Endothelial cell of umbilical vein (primary cell): ENCODE measurements at regions not wholly inside any gene's neighbourhood (a gene's known extent, or its start where the extent isn't known, plus 50 kb on each side); places are given as distances from the start of the nearest gene placed in this dataset.

ENCODE experiments used
- BruUV-seq: library from RNA; stranded (reverse); fragments of 400-500 nt; replicated peaks from 2 replicates; lab custom pipeline; 2021; lab: Mats Ljungman, UMichigan
- CTCF ChIA-PET: fragments of 300-600, 350-600 bp; sonication (Branson Sonifier 250); formaldehyde crosslinking; loops from one replicate; lab custom pipeline; 2021; ENCODE audit warnings: antibody characterized with exemption, inconsistent platforms; lab: Charles Lee
- POLR2A ChIA-PET: fragments of 300-600, 350-600 bp; sonication (Branson Sonifier 250); formaldehyde crosslinking; loops from one replicate; lab custom pipeline; 2021; ENCODE audit warnings: antibody characterized with exemption, inconsistent platforms; lab: Charles Lee
- DNase-seq: peaks from one replicate; pipeline ENCODE4 v3.0.0-alpha.2; 2011; ENCODE audit warnings: low read depth, low spot score
- FAIRE-seq: peaks from 2 replicates; lab custom pipeline; 2011; peaks lifted over from hg19 to GRCh38; lab: Jason Lieb, UNC
- H2AFZ ChIP-seq: 2 replicates; pipeline ENCODE4 v1.6.0; 2012; ENCODE audit warnings: low read depth, low read length, control low read depth, inconsistent platforms
- H3K27ac ChIP-seq: 2 replicates; pipeline ENCODE4 v1.5.1; 2011; ENCODE audit warnings: low read depth, mild to moderate bottlenecking, control low read depth, low read length, moderate library complexity; ENCODE audit not compliant: insufficient read depth
- H3K27me3 ChIP-seq, 2 experiments: 2 replicates each; pipeline versions ENCODE4 v1.6.0 to v1.6.1; 2011; ENCODE audit warnings: low read length in 2 of 2, mixed read lengths in 1 of 2; ENCODE audit not compliant: control insufficient read depth in 2 of 2, insufficient read depth in 2 of 2
- H3K36me3 ChIP-seq, 2 experiments: 2 replicates in 1 of 2; 3 replicates in 1 of 2; pipeline ENCODE4 v1.5.1; 2011; ENCODE audit warnings: low read length in 2 of 2, mild to moderate bottlenecking in 1 of 2, moderate library complexity in 1 of 2; ENCODE audit not compliant: control insufficient read depth in 2 of 2, insufficient read depth in 2 of 2; ENCODE audit errors: extremely low read depth in 1 of 2
- H3K4me1 ChIP-seq: 3 replicates; pipeline ENCODE4 v1.5.1; 2011; ENCODE audit warnings: mild to moderate bottlenecking, low read length; ENCODE audit not compliant: control insufficient read depth, insufficient read depth; ENCODE audit errors: extremely low read depth
- H3K4me2 ChIP-seq: 2 replicates; pipeline ENCODE4 v1.6.1; 2011; ENCODE audit warnings: low read length, control low read depth, mixed read lengths; ENCODE audit not compliant: insufficient read depth
- H3K4me3 ChIP-seq, 3 experiments: fragments of 200-600 bp in 1 of 3; sonication (generic), shearing (Covaris generic) in 1 of 3; replicated peaks in 1 of 3; 2 replicates each; pipeline ENCODE4 v1.5.1; 2011 to 2016; ENCODE audit warnings: control low read depth in 3 of 3, low read length in 3 of 3, mild to moderate bottlenecking in 2 of 3, inconsistent platforms in 1 of 3, low read depth in 1 of 3, moderate library complexity in 1 of 3; ENCODE audit not compliant: insufficient read depth in 1 of 3
- H3K79me2 ChIP-seq: 2 replicates; pipeline ENCODE4 v1.6.0; 2012; ENCODE audit warnings: low read length, inconsistent platforms; ENCODE audit not compliant: control insufficient read depth, insufficient read depth
- H3K9ac ChIP-seq: replicated peaks from 2 replicates; pipeline ENCODE3; 2011; ENCODE audit warnings: low read length, control low read depth; ENCODE audit not compliant: insufficient read depth; ENCODE audit errors: extremely low read depth
- H3K9me1 ChIP-seq: replicated peaks from 3 replicates; pipeline ENCODE4 v1.6.0; 2011; ENCODE audit warnings: mild to moderate bottlenecking, low read length; ENCODE audit not compliant: control insufficient read depth, insufficient read depth; ENCODE audit errors: extremely low read depth
- H3K9me3 ChIP-seq: replicated peaks from 2 replicates; pipeline ENCODE4 v1.5.1; 2012; ENCODE audit warnings: low read length, inconsistent platforms; ENCODE audit not compliant: control insufficient read depth, insufficient read depth
- H4K20me1 ChIP-seq: replicated peaks from 2 replicates; pipeline ENCODE3; 2011; ENCODE audit warnings: mild to moderate bottlenecking, low read length; ENCODE audit not compliant: control insufficient read depth, insufficient read depth; ENCODE audit errors: extremely low read depth
- CTCF ChIP-seq, 2 donors: IDR thresholded peaks; 1 replicate in 1 of 2; 2 replicates in 1 of 2; pipeline ENCODE4 v1.5.1; 2011; ENCODE audit warnings: low read length in 2 of 2, mild to moderate bottlenecking in 2 of 2, moderate library complexity in 2 of 2, control low read depth in 1 of 2, inconsistent platforms in 1 of 2, low read depth in 1 of 2; ENCODE audit not compliant: insufficient read depth in 1 of 2; ENCODE audit errors: extremely low read depth in 1 of 2
- EZH2 ChIP-seq: IDR thresholded peaks from 2 replicates; pipeline ENCODE4 v1.6.1; 2012; ENCODE audit warnings: borderline replicate concordance, low read depth, mild to moderate bottlenecking, moderate library complexity, low read length, inconsistent platforms; ENCODE audit not compliant: severe bottlenecking
- FOS ChIP-seq: IDR thresholded peaks from 2 replicates; pipeline ENCODE4 v1.6.1; 2011; ENCODE audit warnings: mild to moderate bottlenecking, low read length, moderate library complexity, borderline replicate concordance; ENCODE audit not compliant: insufficient read depth
- GATA2 ChIP-seq: IDR thresholded peaks from 2 replicates; pipeline ENCODE4 v1.7.0; 2011; ENCODE audit warnings: low read depth, mild to moderate bottlenecking, moderate library complexity, mixed read lengths, low read length; ENCODE audit not compliant: insufficient read length, insufficient read depth
- JUN ChIP-seq: IDR thresholded peaks from 2 replicates; pipeline ENCODE4 v1.6.1; 2011; ENCODE audit warnings: borderline replicate concordance, low read depth; ENCODE audit not compliant: insufficient read length, insufficient read depth
- MAX ChIP-seq: IDR thresholded peaks from 2 replicates; pipeline ENCODE4 v1.6.1; 2011; ENCODE audit not compliant: insufficient read depth, insufficient read length
- MYC ChIP-seq: IDR thresholded peaks from one replicate; pipeline ENCODE4 v1.6.1; 2011; ENCODE audit warnings: mild to moderate bottlenecking, low read depth, low read length
- POLR2A ChIP-seq: IDR thresholded peaks from 2 replicates; pipeline ENCODE4 v1.6.1; 2012; ENCODE audit warnings: low read depth, mild to moderate bottlenecking, control low read depth, low read length
- POLR2AphosphoS5 ChIP-seq: IDR thresholded peaks from 2 replicates; pipeline ENCODE4 v1.6.1; 2012; ENCODE audit warnings: low read depth, mild to moderate bottlenecking, control low read depth, low read length, moderate library complexity; ENCODE audit not compliant: insufficient read depth
- dilution Hi-C: fragments of 300-500 bp; cut with MboI; formaldehyde crosslinking; loops from one replicate; pipeline ENCODE4 v1.15.0; 2019; ENCODE audit warnings: low sequenced_read_pairs; ENCODE audit not compliant: extremely low pct_ligation_motif_present
- intact Hi-C: fragments of 100-400 bp; cut with micrococcal nuclease; formaldehyde crosslinking; loops from one replicate; pipeline ENCODE4 v1.10.0; 2022

- ChIA-PET CTCF (interaction anchor here (1.4 kb wide), 1 partner anchor 8 kb away, joined by 3 read pairs; no protein-coding TSS in a partner anchor), POLR2A (no interaction called here)
- dilution Hi-C loops (no loop called here), intact Hi-C loops (no loop called here)
- Histone ChIP-seq H3K79me2 (no peaks in the 10 kb centered on the region), H3K9me1 (no peaks in the 10 kb centered on the region), H3K9ac (no peak overlapping the region), H3K9me3 (no peaks in the 10 kb centered on the region), H3K27me3 (peaks cover 3 to 6% of the 10 kb centered on the region in 2 experiments), H3K27ac (no peak overlapping the region), H3K36me3 (no peaks in the 10 kb centered on the region), H3K4me2 (no peak overlapping the region), H3K4me3 (no peak overlapping the region), H2AFZ (no peak overlapping the region), H3K4me1 (no peaks in the 10 kb centered on the region), H4K20me1 (no peaks in the 10 kb centered on the region)
- FAIRE-seq (no peak), DNase-seq (no peak)
- no TSS peak for BruUV-seq
- TF ChIP-seq POLR2A = no peak
- no peak for TF ChIP-seq CTCF (IDR thresholded peaks at IDR 0.05; ENCODE audit: extremely low read depth in 1 of 2, insufficient read depth in 1 of 2, low read depth in 1 of 2, low read length in 2 of 2)
- no peak for TF ChIP-seq GATA2
- no peak for TF ChIP-seq MYC
- no peak for TF ChIP-seq JUN
- TF ChIP-seq MAX = no peak
- no peak for TF ChIP-seq EZH2
- no peak for TF ChIP-seq FOS
- TF ChIP-seq POLR2AphosphoS5 = no peak
These were observed 111.9 kb upstream of the MAP9 start for GRCh38 chr4:155488691-155489090.
